Liver (tissue), 8 donors: ENCODE measurements at regions not wholly inside any gene's neighbourhood (a gene's known extent, or its start where the extent isn't known, plus 50 kb on each side); places are given as distances from the start of the nearest gene placed in this dataset.

Source experiments
- DNase-seq: peaks from one replicate; pipeline ENCODE4 v3.0.0-alpha.2; 2017; ENCODE audit warnings: low spot score
- H3K27ac ChIP-seq, 2 donors: one replicate each; pipeline ENCODE4 v1.7.0; 2013; ENCODE audit warnings: inconsistent platforms in 2 of 2, low read length in 2 of 2, control low read depth in 1 of 2, low read depth in 1 of 2, mild to moderate bottlenecking in 1 of 2
- H3K27me3 ChIP-seq, 4 donors: one replicate each; pipeline versions ENCODE4 v1.6.1 to v1.7.0; 2013; ENCODE audit warnings: low read length in 3 of 4, inconsistent platforms in 1 of 4, mild to moderate bottlenecking in 1 of 4, moderate library complexity in 1 of 4; ENCODE audit not compliant: control insufficient read depth in 4 of 4, insufficient read depth in 4 of 4
- H3K36me3 ChIP-seq, 4 donors: one replicate each; pipeline versions ENCODE4 v1.6.1 to v1.7.0; 2013; ENCODE audit warnings: low read length in 3 of 4, mild to moderate bottlenecking in 3 of 4, low read depth in 1 of 4, moderate library complexity in 1 of 4; ENCODE audit not compliant: control insufficient read depth in 4 of 4, insufficient read depth in 3 of 4
- H3K4me1 ChIP-seq, 4 donors: one replicate each; pipeline versions ENCODE4 v1.6.1 to v1.7.0; 2013; ENCODE audit warnings: low read length in 3 of 4, mild to moderate bottlenecking in 3 of 4, moderate library complexity in 1 of 4; ENCODE audit not compliant: control insufficient read depth in 4 of 4, insufficient read depth in 4 of 4
- H3K4me3 ChIP-seq, 3 donors: one replicate each; pipeline versions ENCODE4 v1.6.1 to v1.7.0; 2013; ENCODE audit warnings: low read length in 3 of 3, control low read depth in 1 of 3, low read depth in 1 of 3, mild to moderate bottlenecking in 1 of 3
- H3K9ac ChIP-seq, 2 donors: one replicate each; pipeline ENCODE4 v1.7.0; 2013; ENCODE audit warnings: low read length in 2 of 2, mild to moderate bottlenecking in 2 of 2, moderate library complexity in 2 of 2, control low read depth in 1 of 2, low read depth in 1 of 2
- H3K9me3 ChIP-seq, 4 donors: one replicate each; pipeline versions ENCODE4 v1.6.1 to v1.7.0; 2013; ENCODE audit warnings: low read length in 3 of 4; ENCODE audit not compliant: control insufficient read depth in 4 of 4
- ATF3 ChIP-seq: IDR thresholded peaks from 2 replicates; pipeline ENCODE4 v1.6.1; 2016; ENCODE audit warnings: antibody characterized with exemption
- CTCF ChIP-seq: fragments of 150-350 bp; IDR thresholded peaks from 2 replicates; pipeline ENCODE4 v1.5.1; 2017; ENCODE audit warnings: improper control_type of control experiment, low read depth, low read length; ENCODE audit not compliant: missing input control
- EGR1 ChIP-seq, 2 donors: IDR thresholded peaks; 2 replicates each; pipeline ENCODE4 v1.6.1; 2016 to 2018; ENCODE audit warnings: antibody characterized with exemption in 2 of 2, low read depth in 2 of 2
- FOXA1 ChIP-seq: IDR thresholded peaks from 2 replicates; pipeline ENCODE4 v1.6.1; 2016; ENCODE audit warnings: antibody characterized with exemption
- FOXA2 ChIP-seq: IDR thresholded peaks from 2 replicates; pipeline ENCODE4 v1.6.1; 2016; ENCODE audit warnings: antibody characterized with exemption
- GABPA ChIP-seq, 2 donors: IDR thresholded peaks in 1 of 2; conservative IDR thresholded peaks in 1 of 2; 2 replicates each; pipeline ENCODE4 v1.6.1; 2016; ENCODE audit warnings: antibody characterized with exemption in 2 of 2, mild to moderate bottlenecking in 1 of 2, moderate library complexity in 1 of 2
- HNF4A ChIP-seq, 2 donors: conservative IDR thresholded peaks; 2 replicates each; pipeline ENCODE4 v1.6.1; 2016; ENCODE audit warnings: antibody characterized with exemption in 2 of 2, mild to moderate bottlenecking in 2 of 2
- HNF4G ChIP-seq: IDR thresholded peaks from 2 replicates; pipeline ENCODE4 v1.6.1; 2016; ENCODE audit warnings: antibody characterized with exemption
- JUND ChIP-seq, 2 donors: IDR thresholded peaks; 2 replicates each; pipeline ENCODE4 v1.6.1; 2016; ENCODE audit warnings: antibody characterized with exemption in 2 of 2
- NR2F2 ChIP-seq: IDR thresholded peaks from 2 replicates; pipeline ENCODE4 v1.6.1; 2016; ENCODE audit warnings: antibody characterized with exemption
- RAD21 ChIP-seq, 2 donors: IDR thresholded peaks; 2 replicates each; pipeline ENCODE4 v1.6.1; 2016; ENCODE audit warnings: antibody characterized with exemption in 2 of 2, mild to moderate bottlenecking in 2 of 2
- REST ChIP-seq: IDR thresholded peaks from 2 replicates; pipeline ENCODE4 v1.6.1; 2016; ENCODE audit warnings: antibody characterized with exemption, mild to moderate bottlenecking
- RXRA ChIP-seq, 2 donors: IDR thresholded peaks; 2 replicates each; pipeline ENCODE4 v1.6.1; 2017 to 2018; ENCODE audit warnings: antibody characterized with exemption in 2 of 2, mild to moderate bottlenecking in 1 of 2
- SP1 ChIP-seq: IDR thresholded peaks from 2 replicates; pipeline ENCODE4 v1.6.1; 2018; ENCODE audit warnings: antibody characterized with exemption, mild to moderate bottlenecking
- TAF1 ChIP-seq: conservative IDR thresholded peaks from 2 replicates; pipeline ENCODE4 v1.6.1; 2016; ENCODE audit warnings: antibody characterized with exemption, mild to moderate bottlenecking
- YY1 ChIP-seq: IDR thresholded peaks from 2 replicates; pipeline ENCODE4 v1.6.1; 2016; ENCODE audit warnings: antibody characterized with exemption, mild to moderate bottlenecking
- ZBTB33 ChIP-seq: IDR thresholded peaks from 2 replicates; pipeline ENCODE4 v1.6.1; 2016; ENCODE audit warnings: antibody characterized with exemption
- WGBS: extraction: QIAGEN DNeasy Blood & Tissue Kit; methylation state at CpG from one replicate; pipeline ENCODE4 v1.1.7; 2013; 5-methylcytosine and 5-hydroxymethylcytosine counted together
- donor health status: healthy.
- donor health status: healthy.
- donor health status: healthy.
- donor health status: healthy.
- donor health status: healthy.

GRCh38 chr4:19216476-19216875 is 1035.2 kb upstream of the SLIT2 start:
- Histone ChIP-seq H3K4me3 (no peak overlapping the region), H3K27me3 (peaks cover 0 to 2% (median 0%) of the 10 kb centered on the region in 4 donors), H3K9me3 (no peaks in the 10 kb centered on the region), H3K4me1 (no peaks in the 10 kb centered on the region), H3K9ac (no peak overlapping the region), H3K36me3 (no peaks in the 10 kb centered on the region), H3K27ac (no peak overlapping the region)
- DNase-seq, result no peak
- TF ChIP-seq JUND (IDR thresholded peaks at IDR 0.05), result no peak
- no peak for TF ChIP-seq HNF4G
- TF ChIP-seq FOXA1, result no peak
- no peak for TF ChIP-seq TAF1
- TF ChIP-seq YY1, result no peak
- no peak for TF ChIP-seq CTCF
- no peak for TF ChIP-seq ATF3
- no peak for TF ChIP-seq ZBTB33
- TF ChIP-seq EGR1 (IDR thresholded peaks at IDR 0.05; ENCODE audit: low read depth in 2 of 2), result no peak
- TF ChIP-seq NR2F2, result no peak
- TF ChIP-seq RAD21 (IDR thresholded peaks at IDR 0.05), result no peak
- no peak for TF ChIP-seq GABPA (IDR thresholded peaks at IDR 0.05 in 1 of 2, conservative IDR thresholded peaks at IDR 0.05 in 1 of 2)
- no peak for TF ChIP-seq HNF4A (conservative IDR thresholded peaks at IDR 0.05)
- TF ChIP-seq RXRA (IDR thresholded peaks at IDR 0.05), result no peak
- no peak for TF ChIP-seq SP1
- 72% methylated on average over 3 of the region's 3 CpGs for WGBS

GRCh38 chr4:19214591-19215186 is 1037.0 kb upstream of the SLIT2 start:
- TF ChIP-seq NR2F2 (no peak), RAD21 (IDR thresholded peaks at IDR 0.05) (no peak), GABPA (IDR thresholded peaks at IDR 0.05 in 1 of 2, conservative IDR thresholded peaks at IDR 0.05 in 1 of 2) (no peak), SP1 (no peak), ATF3 (no peak), REST (no peak), HNF4G (no peak), YY1 (no peak), FOXA1 (no peak), FOXA2 (no peak), EGR1 (IDR thresholded peaks at IDR 0.05; ENCODE audit: low read depth in 2 of 2) (no peak), JUND (IDR thresholded peaks at IDR 0.05) (no peak)
- H3K4me3 ChIP-seq, result no peak overlapping the region
- H3K4me1 ChIP-seq, result no peaks in the 10 kb centered on the region
- no peaks in the 10 kb centered on the region for H3K9me3 ChIP-seq
- H3K9ac ChIP-seq, result no peak overlapping the region
- 56% methylated on average over 4 of the region's 4 CpGs for WGBS
- H3K27me3 ChIP-seq, result no peaks in the 10 kb centered on the region
- no peak overlapping the region for H3K27ac ChIP-seq
- no peaks in the 10 kb centered on the region for H3K36me3 ChIP-seq
- no peak for DNase-seq
